Skeletal muscle satellite cell (primary cell): ENCODE measurements at regions not wholly inside any gene's neighbourhood (a gene's known extent, or its start where the extent isn't known, plus 50 kb on each side); places are given as distances from the start of the nearest gene placed in this dataset.

ENCODE experiments used
- H3K27me3 ChIP-seq: 2 replicates; pipeline ENCODE4 v1.7.0; 2013; ENCODE audit warnings: low read length; ENCODE audit not compliant: control insufficient read depth, insufficient read depth
- H3K36me3 ChIP-seq: 2 replicates; pipeline ENCODE4 v1.7.0; 2013; ENCODE audit warnings: mild to moderate bottlenecking, control low read depth, low read length; ENCODE audit not compliant: insufficient read depth
- H3K4me1 ChIP-seq: 2 replicates; pipeline ENCODE4 v1.7.0; 2013; ENCODE audit warnings: low read length; ENCODE audit not compliant: control insufficient read depth, insufficient read depth
- H3K4me2 ChIP-seq: 2 replicates; pipeline ENCODE4 v1.7.0; 2013; ENCODE audit warnings: mild to moderate bottlenecking, low read length
- H3K4me3 ChIP-seq: 2 replicates; pipeline ENCODE4 v1.7.0; 2013; ENCODE audit warnings: low read length
- H3K9ac ChIP-seq: 2 replicates; pipeline ENCODE4 v1.7.0; 2013; ENCODE audit warnings: mild to moderate bottlenecking, low read depth, low read length, moderate library complexity
- H3K9me3 ChIP-seq: replicated peaks from 2 replicates; pipeline ENCODE4 v1.7.0; 2013; ENCODE audit warnings: mild to moderate bottlenecking, control low read depth, low read length

GRCh38 chr2:207264310-207264709 lies 98.6 kb upstream of the KLF7 start:
- Histone ChIP-seq H3K27me3 (no peaks in the 10 kb centered on the region), H3K9ac (no peak overlapping the region)

GRCh38 chr2:207265332-207265731 lies 99.6 kb upstream of the KLF7 start:
- no peaks in the 10 kb centered on the region for H3K9me3 ChIP-seq
- peaks cover 12% of the 10 kb centered on the region for H3K4me1 ChIP-seq
- H3K4me3 ChIP-seq, result no peak overlapping the region
- H3K4me2 ChIP-seq, result no peak overlapping the region
- no peaks in the 10 kb centered on the region for H3K27me3 ChIP-seq
- no peak overlapping the region for H3K9ac ChIP-seq
- H3K36me3 ChIP-seq, result no peaks in the 10 kb centered on the region

More at GRCh38 chr2:207264310-207264709, 98.6 kb upstream of the KLF7 start:
- no peak overlapping the region for H3K4me2 ChIP-seq
- H3K9me3 ChIP-seq, result no peaks in the 10 kb centered on the region
- H3K4me3 ChIP-seq, result no peak overlapping the region
- H3K4me1 ChIP-seq, result peaks cover 22% of the 10 kb centered on the region
- no peaks in the 10 kb centered on the region for H3K36me3 ChIP-seq

GRCh38 chr2:207265869-207266268 lies 100.1 kb upstream of the KLF7 start:
- Histone ChIP-seq H3K27me3 (no peaks in the 10 kb centered on the region), H3K9me3 (no peaks in the 10 kb centered on the region), H3K9ac (no peak overlapping the region), H3K4me3 (no peak overlapping the region), H3K36me3 (no peaks in the 10 kb centered on the region), H3K4me2 (no peak overlapping the region), H3K4me1 (peaks cover 7% of the 10 kb centered on the region)

GRCh38 chr2:207266648-207267047 lies 100.9 kb upstream of the KLF7 start:
- H3K4me3 ChIP-seq, result no peak overlapping the region
- H3K36me3 ChIP-seq, result no peaks in the 10 kb centered on the region
- H3K4me2 ChIP-seq, result no peak overlapping the region
- H3K9me3 ChIP-seq, result no peaks in the 10 kb centered on the region
- H3K4me1 ChIP-seq, result no peaks in the 10 kb centered on the region
- H3K9ac ChIP-seq, result no peak overlapping the region
- no peaks in the 10 kb centered on the region for H3K27me3 ChIP-seq

GRCh38 chr2:207269038-207269437 lies 103.3 kb upstream of the KLF7 start:
- Histone ChIP-seq H3K9me3 (no peaks in the 10 kb centered on the region), H3K36me3 (no peaks in the 10 kb centered on the region), H3K4me3 (no peak overlapping the region), H3K9ac (no peak overlapping the region), H3K27me3 (no peaks in the 10 kb centered on the region), H3K4me1 (no peaks in the 10 kb centered on the region), H3K4me2 (no peak overlapping the region)

GRCh38 chr2:207274530-207275189 lies 108.9 kb upstream of the KLF7 start:
- Histone ChIP-seq H3K9me3 (no peaks in the 10 kb centered on the region), H3K4me2 (no peak overlapping the region), H3K27me3 (no peaks in the 10 kb centered on the region), H3K9ac (no peak overlapping the region), H3K36me3 (no peaks in the 10 kb centered on the region), H3K4me3 (no peak overlapping the region), H3K4me1 (peaks cover 8% of the 10 kb centered on the region)

- no peak overlapping the region for H3K4me2 ChIP-seq
- H3K9me3 ChIP-seq, result no peaks in the 10 kb centered on the region
- H3K36me3 ChIP-seq, result no peaks in the 10 kb centered on the region
- no peak overlapping the region for H3K9ac ChIP-seq
- no peak overlapping the region for H3K4me3 ChIP-seq
- H3K27me3 ChIP-seq, result no peaks in the 10 kb centered on the region
- H3K4me1 ChIP-seq, result peaks cover 8% of the 10 kb centered on the region
These were observed 110.0 kb upstream of the KLF7 start for GRCh38 chr2:207275779-207276178.

- H3K36me3 ChIP-seq, result no peaks in the 10 kb centered on the region
- no peaks in the 10 kb centered on the region for H3K27me3 ChIP-seq
- no peak overlapping the region for H3K9ac ChIP-seq
- H3K4me1 ChIP-seq, result peaks cover 8% of the 10 kb centered on the region
- no peak overlapping the region for H3K4me2 ChIP-seq
- H3K4me3 ChIP-seq, result no peak overlapping the region
- H3K9me3 ChIP-seq, result no peaks in the 10 kb centered on the region
These were observed 110.5 kb upstream of the KLF7 start for GRCh38 chr2:207276248-207276647.

- peaks cover 8% of the 10 kb centered on the region for H3K4me1 ChIP-seq
- no peaks in the 10 kb centered on the region for H3K36me3 ChIP-seq
These were observed 111.1 kb upstream of the KLF7 start for GRCh38 chr2:207276858-207277257.

GRCh38 chr2:207279520-207279919 lies 113.8 kb upstream of the KLF7 start:
- H3K4me1 ChIP-seq, result peaks cover 8% of the 10 kb centered on the region
- no peaks in the 10 kb centered on the region for H3K27me3 ChIP-seq
- no peak overlapping the region for H3K4me3 ChIP-seq
- no peaks in the 10 kb centered on the region for H3K36me3 ChIP-seq
- H3K4me2 ChIP-seq, result no peak overlapping the region
- no peaks in the 10 kb centered on the region for H3K9me3 ChIP-seq
- H3K9ac ChIP-seq, result no peak overlapping the region

More at GRCh38 chr2:207276858-207277257, 111.1 kb upstream of the KLF7 start:
- no peak overlapping the region for H3K9ac ChIP-seq
- H3K27me3 ChIP-seq, result no peaks in the 10 kb centered on the region
- H3K9me3 ChIP-seq, result no peaks in the 10 kb centered on the region
- H3K4me2 ChIP-seq, result no peak overlapping the region
- H3K4me3 ChIP-seq, result no peak overlapping the region

- no peak overlapping the region for H3K9ac ChIP-seq
These were observed 115.7 kb upstream of the KLF7 start for GRCh38 chr2:207281436-207281835.

GRCh38 chr2:207282916-207283315 lies 117.2 kb upstream of the KLF7 start:
- Histone ChIP-seq H3K4me1 (no peaks in the 10 kb centered on the region), H3K4me2 (no peak overlapping the region), H3K9ac (no peak overlapping the region), H3K36me3 (no peaks in the 10 kb centered on the region), H3K4me3 (no peak overlapping the region), H3K9me3 (no peaks in the 10 kb centered on the region), H3K27me3 (no peaks in the 10 kb centered on the region)

More at GRCh38 chr2:207281436-207281835, 115.7 kb upstream of the KLF7 start:
- Histone ChIP-seq H3K27me3 (no peaks in the 10 kb centered on the region), H3K4me2 (no peak overlapping the region), H3K4me1 (no peaks in the 10 kb centered on the region), H3K36me3 (no peaks in the 10 kb centered on the region), H3K4me3 (no peak overlapping the region), H3K9me3 (no peaks in the 10 kb centered on the region)
